ENCODE measurements at regions not wholly inside any gene's neighbourhood (a gene's known extent, or its start where the extent isn't known, plus 50 kb on each side); places are given as distances from the start of the nearest gene placed in this dataset.

DNA sequence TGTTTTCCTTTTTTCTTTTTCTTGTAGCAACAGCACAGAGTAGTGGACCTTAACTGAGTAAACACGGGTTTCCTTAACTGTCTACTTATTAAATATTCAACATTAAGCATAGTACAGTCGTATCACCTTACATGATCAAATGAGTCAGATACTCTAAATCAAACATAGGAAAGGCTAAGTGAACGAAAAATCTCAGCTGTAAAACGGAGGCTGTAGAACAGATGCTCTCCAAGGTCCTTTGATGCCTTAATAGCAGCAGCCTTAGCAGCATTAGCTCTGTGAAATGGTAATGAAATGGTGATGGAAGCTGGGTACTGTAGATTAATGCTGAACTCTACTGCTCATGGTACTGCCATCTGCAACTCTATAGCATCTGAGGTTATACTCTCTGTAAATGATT lies 1433.3 kb upstream of the C9orf72 start:
- Histone ChIP-seq H3K4me1 (ENCODE audit: control extremely low read depth in 1 of 4, control insufficient read depth in 4 of 4, insufficient read depth in 4 of 4, low read length in 3 of 4) (no peaks in the 10 kb centered on the region), H3K4me3 (ENCODE audit: control insufficient read depth in 1 of 7, extremely low read depth in 1 of 7, insufficient read depth in 4 of 7, low read depth in 2 of 7, low read length in 6 of 7) (no peak overlapping the region), H3K9me3 (ENCODE audit: control extremely low read depth in 1 of 5, control insufficient read depth in 4 of 5, insufficient read depth in 2 of 5, low read depth in 1 of 5, low read length in 4 of 5) (no peaks in the 10 kb centered on the region), H3K27ac (ENCODE audit: insufficient read depth in 1 of 2, low read depth in 1 of 2, low read length in 2 of 2, poor library complexity in 1 of 2, severe bottlenecking in 2 of 2) (no peak overlapping the region), H3K36me3 (ENCODE audit: control insufficient read depth in 4 of 4, insufficient read depth in 4 of 4, low read length in 3 of 4) (no peaks in the 10 kb centered on the region), H3K27me3 (replicated peaks in 2 of 5; ENCODE audit: control insufficient read depth in 4 of 5, insufficient read depth in 5 of 5, low read length in 4 of 5) (no peaks in the 10 kb centered on the region)
- CTCF ChIA-PET, result no interaction called here
- no peak for DNase-seq
- POLR2A ChIA-PET, result no interaction called here
- 93% methylated on average over 3 of the region's 4 CpGs for WGBS (ENCODE audit: insufficient coverage)

DNA sequence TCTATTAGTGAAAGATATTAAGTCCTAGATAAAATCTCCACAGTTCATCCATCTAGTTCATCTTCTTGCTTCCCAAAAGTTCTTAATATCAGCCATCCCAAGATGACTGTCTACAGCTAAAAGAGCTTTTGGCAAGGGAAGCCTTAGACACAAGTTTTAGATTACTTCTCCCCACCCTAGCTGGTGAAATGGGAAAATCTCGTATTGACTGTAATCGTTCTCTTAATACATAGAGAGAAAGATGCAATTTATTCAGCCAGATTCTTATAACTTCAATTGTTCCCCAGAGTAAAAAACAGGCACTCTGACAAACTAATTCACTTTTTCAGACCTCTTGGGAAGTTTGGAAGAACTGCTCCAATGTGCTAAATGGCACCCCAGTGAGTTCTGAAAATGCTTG lies 1439.6 kb upstream of the C9orf72 start:
- POLR2A ChIA-PET, result no interaction called here
- Histone ChIP-seq H3K9me3 (ENCODE audit: control extremely low read depth in 1 of 5, control insufficient read depth in 4 of 5, insufficient read depth in 2 of 5, low read depth in 1 of 5, low read length in 4 of 5) (no peaks in the 10 kb centered on the region), H3K27ac (ENCODE audit: insufficient read depth in 1 of 2, low read depth in 1 of 2, low read length in 2 of 2, poor library complexity in 1 of 2, severe bottlenecking in 2 of 2) (no peak overlapping the region), H3K27me3 (replicated peaks in 2 of 5; ENCODE audit: control insufficient read depth in 4 of 5, insufficient read depth in 5 of 5, low read length in 4 of 5) (no peaks in the 10 kb centered on the region), H3K4me3 (ENCODE audit: control insufficient read depth in 1 of 7, extremely low read depth in 1 of 7, insufficient read depth in 4 of 7, low read depth in 2 of 7, low read length in 6 of 7) (no peak overlapping the region), H3K4me1 (ENCODE audit: control extremely low read depth in 1 of 4, control insufficient read depth in 4 of 4, insufficient read depth in 4 of 4, low read length in 3 of 4) (no peaks in the 10 kb centered on the region), H3K36me3 (ENCODE audit: control insufficient read depth in 4 of 4, insufficient read depth in 4 of 4, low read length in 3 of 4) (no peaks in the 10 kb centered on the region)
- CTCF ChIA-PET, result no interaction called here
- DNase-seq, result no peak
- WGBS (ENCODE audit: insufficient coverage), result no CpG with 5 or more reads among the region's 2 CpGs

DNA sequence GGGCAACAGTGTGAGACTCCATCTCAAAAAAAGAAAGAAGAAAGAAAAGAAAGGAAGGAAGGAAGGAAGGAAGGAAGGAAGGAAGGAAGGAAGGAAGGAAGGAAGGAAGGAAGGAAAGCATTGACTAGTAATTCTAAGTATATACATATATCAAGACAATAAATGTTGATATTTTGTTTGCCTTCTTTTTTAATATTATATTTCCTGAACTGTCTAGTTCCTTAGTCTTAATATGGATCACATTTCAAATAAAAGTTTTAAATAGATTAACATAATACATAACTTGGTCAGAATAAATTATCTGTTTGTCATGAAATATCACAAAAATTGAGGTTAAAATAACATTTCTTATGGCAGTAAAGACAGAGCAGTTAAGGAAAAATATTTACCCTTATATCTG lies 1448.4 kb upstream of the C9orf72 start:
- H3K27me3 ChIP-seq (replicated peaks in 2 of 5; ENCODE audit: control insufficient read depth in 4 of 5, insufficient read depth in 5 of 5, low read length in 4 of 5), result no peaks in the 10 kb centered on the region
- H3K4me3 ChIP-seq (ENCODE audit: control insufficient read depth in 1 of 7, extremely low read depth in 1 of 7, insufficient read depth in 4 of 7, low read depth in 2 of 7, low read length in 6 of 7), result no peak overlapping the region
- H3K4me1 ChIP-seq (ENCODE audit: control extremely low read depth in 1 of 4, control insufficient read depth in 4 of 4, insufficient read depth in 4 of 4, low read length in 3 of 4), result no peaks in the 10 kb centered on the region
- ChIA-PET POLR2A (no interaction called here), CTCF (no interaction called here)
- DNase-seq, result no peak
- H3K27ac ChIP-seq (ENCODE audit: insufficient read depth in 1 of 2, low read depth in 1 of 2, low read length in 2 of 2, poor library complexity in 1 of 2, severe bottlenecking in 2 of 2), result no peak overlapping the region
- no peaks in the 10 kb centered on the region for H3K9me3 ChIP-seq (ENCODE audit: control extremely low read depth in 1 of 5, control insufficient read depth in 4 of 5, insufficient read depth in 2 of 5, low read depth in 1 of 5, low read length in 4 of 5)
- H3K36me3 ChIP-seq (ENCODE audit: control insufficient read depth in 4 of 4, insufficient read depth in 4 of 4, low read length in 3 of 4), result no peaks in the 10 kb centered on the region

DNA sequence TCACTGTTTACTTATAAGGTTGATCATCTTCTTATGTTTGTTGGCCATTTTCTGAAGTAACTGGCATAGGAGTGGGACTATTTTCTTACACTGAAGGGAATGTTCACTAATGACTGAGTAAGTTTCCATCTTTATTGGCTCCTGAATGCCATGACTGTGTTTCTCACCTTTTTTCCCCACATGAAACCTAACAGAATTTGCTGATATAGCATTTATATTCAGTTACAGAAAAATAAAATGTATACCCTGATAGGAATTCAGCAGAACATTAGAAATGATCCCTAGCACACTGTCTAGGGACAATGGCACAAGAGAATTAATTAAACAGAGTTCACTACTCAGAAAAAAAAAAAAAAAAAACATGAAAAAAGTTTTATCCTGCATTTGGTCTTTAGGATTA lies 1465.1 kb upstream of the C9orf72 start:
- Histone ChIP-seq H3K36me3 (ENCODE audit: control insufficient read depth in 4 of 4, insufficient read depth in 4 of 4, low read length in 3 of 4) (no peaks in the 10 kb centered on the region), H3K9me3 (ENCODE audit: control extremely low read depth in 1 of 5, control insufficient read depth in 4 of 5, insufficient read depth in 2 of 5, low read depth in 1 of 5, low read length in 4 of 5) (no peaks in the 10 kb centered on the region), H3K4me1 (ENCODE audit: control extremely low read depth in 1 of 4, control insufficient read depth in 4 of 4, insufficient read depth in 4 of 4, low read length in 3 of 4) (no peaks in the 10 kb centered on the region), H3K4me3 (ENCODE audit: control insufficient read depth in 1 of 7, extremely low read depth in 1 of 7, insufficient read depth in 4 of 7, low read depth in 2 of 7, low read length in 6 of 7) (no peak overlapping the region), H3K27ac (ENCODE audit: insufficient read depth in 1 of 2, low read depth in 1 of 2, low read length in 2 of 2, poor library complexity in 1 of 2, severe bottlenecking in 2 of 2) (no peak overlapping the region), H3K27me3 (replicated peaks in 2 of 5; ENCODE audit: control insufficient read depth in 4 of 5, insufficient read depth in 5 of 5, low read length in 4 of 5) (no peaks in the 10 kb centered on the region)
- POLR2A ChIA-PET, result no interaction called here
- CTCF ChIA-PET, result no interaction called here
- DNase-seq, result no peak

DNA sequence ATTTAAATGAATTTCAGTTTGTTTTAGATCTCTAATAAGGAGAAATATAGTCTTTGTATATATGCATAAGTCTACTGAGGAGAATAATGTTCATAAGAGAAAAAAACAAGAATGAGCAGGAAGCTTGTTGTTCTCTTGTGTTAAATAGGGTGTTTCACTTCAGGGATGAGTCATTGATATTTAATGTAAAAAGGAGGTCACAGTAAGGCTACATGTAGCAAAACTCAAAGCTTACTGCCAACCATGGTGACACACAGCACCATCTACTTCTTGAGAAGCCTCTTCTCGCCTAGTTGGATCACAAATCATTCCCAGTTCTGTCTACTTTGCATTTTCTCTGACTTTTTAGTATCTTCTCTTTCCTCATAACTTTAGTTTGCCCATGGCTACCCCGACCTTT lies 1466.0 kb upstream of the C9orf72 start:
- H3K4me3 ChIP-seq (ENCODE audit: control insufficient read depth in 1 of 7, extremely low read depth in 1 of 7, insufficient read depth in 4 of 7, low read depth in 2 of 7, low read length in 6 of 7), result no peak overlapping the region
- no peaks in the 10 kb centered on the region for H3K4me1 ChIP-seq (ENCODE audit: control extremely low read depth in 1 of 4, control insufficient read depth in 4 of 4, insufficient read depth in 4 of 4, low read length in 3 of 4)
- DNase-seq, result no peak
- ChIA-PET POLR2A (no interaction called here), CTCF (no interaction called here)
- no peak overlapping the region for H3K27ac ChIP-seq (ENCODE audit: insufficient read depth in 1 of 2, low read depth in 1 of 2, low read length in 2 of 2, poor library complexity in 1 of 2, severe bottlenecking in 2 of 2)
- no peaks in the 10 kb centered on the region for H3K36me3 ChIP-seq (ENCODE audit: control insufficient read depth in 4 of 4, insufficient read depth in 4 of 4, low read length in 3 of 4)
- WGBS (ENCODE audit: insufficient coverage), result 79% methylated on average over 2 of the region's 2 CpGs
- no peaks in the 10 kb centered on the region for H3K9me3 ChIP-seq (ENCODE audit: control extremely low read depth in 1 of 5, control insufficient read depth in 4 of 5, insufficient read depth in 2 of 5, low read depth in 1 of 5, low read length in 4 of 5)
- no peaks in the 10 kb centered on the region for H3K27me3 ChIP-seq (replicated peaks in 2 of 5; ENCODE audit: control insufficient read depth in 4 of 5, insufficient read depth in 5 of 5, low read length in 4 of 5)

DNA sequence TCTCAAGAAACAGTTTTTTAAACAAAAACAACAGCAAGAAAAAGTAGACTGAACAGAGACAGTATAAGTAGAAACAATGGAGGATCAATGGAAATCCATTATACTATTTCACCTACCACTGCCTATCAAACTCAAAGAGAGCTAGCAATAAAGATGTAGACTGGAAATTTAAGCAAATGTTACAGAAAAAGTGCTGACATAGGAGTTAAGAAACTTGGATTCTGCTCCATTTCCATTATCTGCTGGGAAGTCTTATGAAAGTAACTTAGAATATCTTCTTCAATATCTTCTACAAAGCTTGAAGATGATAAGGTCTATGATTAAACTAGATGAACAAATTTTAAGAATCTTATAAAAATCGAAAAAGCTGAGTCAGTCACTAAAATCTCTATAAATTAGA lies 1469.8 kb upstream of the C9orf72 start:
- H3K27me3 ChIP-seq (replicated peaks in 2 of 5; ENCODE audit: control insufficient read depth in 4 of 5, insufficient read depth in 5 of 5, low read length in 4 of 5), result no peaks in the 10 kb centered on the region
- no peak for DNase-seq
- POLR2A ChIA-PET, result no interaction called here
- CTCF ChIA-PET, result no interaction called here
- H3K9me3 ChIP-seq (ENCODE audit: control extremely low read depth in 1 of 5, control insufficient read depth in 4 of 5, insufficient read depth in 2 of 5, low read depth in 1 of 5, low read length in 4 of 5), result no peaks in the 10 kb centered on the region
- WGBS (ENCODE audit: insufficient coverage), result no CpG with 5 or more reads among the region's 1 CpG
- H3K27ac ChIP-seq (ENCODE audit: insufficient read depth in 1 of 2, low read depth in 1 of 2, low read length in 2 of 2, poor library complexity in 1 of 2, severe bottlenecking in 2 of 2), result no peak overlapping the region
- H3K36me3 ChIP-seq (ENCODE audit: control insufficient read depth in 4 of 4, insufficient read depth in 4 of 4, low read length in 3 of 4), result no peaks in the 10 kb centered on the region
- no peak overlapping the region for H3K4me3 ChIP-seq (ENCODE audit: control insufficient read depth in 1 of 7, extremely low read depth in 1 of 7, insufficient read depth in 4 of 7, low read depth in 2 of 7, low read length in 6 of 7)
- H3K4me1 ChIP-seq (ENCODE audit: control extremely low read depth in 1 of 4, control insufficient read depth in 4 of 4, insufficient read depth in 4 of 4, low read length in 3 of 4), result no peaks in the 10 kb centered on the region

DNA sequence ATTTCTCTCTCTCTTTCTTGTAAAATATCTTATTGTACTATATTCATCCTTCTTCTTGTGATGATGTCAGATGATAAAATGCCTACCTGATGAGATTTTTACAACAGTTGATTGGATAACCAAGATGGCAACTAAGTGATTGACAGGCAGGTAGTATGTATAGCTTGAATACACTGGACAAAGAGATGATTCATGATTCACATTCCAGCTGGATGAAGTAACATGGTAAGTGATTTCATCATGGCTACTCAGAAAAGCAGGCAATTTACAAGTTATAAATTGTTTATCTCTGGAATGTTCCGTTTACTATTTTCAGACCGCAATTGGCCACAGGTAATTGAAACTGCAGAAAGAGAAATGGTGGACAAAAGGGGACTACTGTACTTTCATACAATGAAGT lies 1471.7 kb upstream of the C9orf72 start:
- Histone ChIP-seq H3K9me3 (ENCODE audit: control extremely low read depth in 1 of 5, control insufficient read depth in 4 of 5, insufficient read depth in 2 of 5, low read depth in 1 of 5, low read length in 4 of 5) (no peaks in the 10 kb centered on the region), H3K27ac (ENCODE audit: insufficient read depth in 1 of 2, low read depth in 1 of 2, low read length in 2 of 2, poor library complexity in 1 of 2, severe bottlenecking in 2 of 2) (no peak overlapping the region), H3K4me3 (ENCODE audit: control insufficient read depth in 1 of 7, extremely low read depth in 1 of 7, insufficient read depth in 4 of 7, low read depth in 2 of 7, low read length in 6 of 7) (no peak overlapping the region), H3K36me3 (ENCODE audit: control insufficient read depth in 4 of 4, insufficient read depth in 4 of 4, low read length in 3 of 4) (no peaks in the 10 kb centered on the region), H3K4me1 (ENCODE audit: control extremely low read depth in 1 of 4, control insufficient read depth in 4 of 4, insufficient read depth in 4 of 4, low read length in 3 of 4) (no peaks in the 10 kb centered on the region), H3K27me3 (replicated peaks in 2 of 5; ENCODE audit: control insufficient read depth in 4 of 5, insufficient read depth in 5 of 5, low read length in 4 of 5) (no peaks in the 10 kb centered on the region)
- WGBS (ENCODE audit: insufficient coverage), result no CpG with 5 or more reads among the region's 2 CpGs
- CTCF ChIA-PET, result no interaction called here
- no peak for DNase-seq
- POLR2A ChIA-PET, result no interaction called here

DNA sequence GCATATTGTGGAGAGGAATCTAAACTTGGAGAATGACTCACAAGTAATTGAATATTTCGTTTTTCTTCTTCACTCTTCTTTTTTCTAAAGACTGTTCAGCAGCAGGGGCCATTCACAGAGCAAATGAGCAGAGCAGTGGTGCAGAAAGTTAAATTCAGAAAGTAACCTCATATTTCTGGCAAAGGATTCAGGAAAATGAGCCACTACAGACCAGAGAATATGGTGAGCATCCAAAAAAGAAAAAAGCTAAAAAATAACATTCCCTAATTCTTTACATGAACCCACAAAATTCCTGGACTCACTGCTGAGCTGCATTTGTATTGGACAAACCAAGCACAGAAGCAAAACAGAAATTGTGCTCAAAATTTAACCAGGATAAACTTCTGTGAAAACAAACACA lies 1486.8 kb upstream of the C9orf72 start:
- no CpG with 5 or more reads among the region's 1 CpG for WGBS (ENCODE audit: insufficient coverage)
- POLR2A ChIA-PET, result no interaction called here
- no peaks in the 10 kb centered on the region for H3K27me3 ChIP-seq (replicated peaks in 2 of 5; ENCODE audit: control insufficient read depth in 4 of 5, insufficient read depth in 5 of 5, low read length in 4 of 5)
- no peaks in the 10 kb centered on the region for H3K9me3 ChIP-seq (ENCODE audit: control extremely low read depth in 1 of 5, control insufficient read depth in 4 of 5, insufficient read depth in 2 of 5, low read depth in 1 of 5, low read length in 4 of 5)
- H3K4me3 ChIP-seq (ENCODE audit: control insufficient read depth in 1 of 7, extremely low read depth in 1 of 7, insufficient read depth in 4 of 7, low read depth in 2 of 7, low read length in 6 of 7), result no peak overlapping the region
- CTCF ChIA-PET, result no interaction called here
- no peaks in the 10 kb centered on the region for H3K36me3 ChIP-seq (ENCODE audit: control insufficient read depth in 4 of 4, insufficient read depth in 4 of 4, low read length in 3 of 4)
- DNase-seq, result no peak
- H3K4me1 ChIP-seq (ENCODE audit: control extremely low read depth in 1 of 4, control insufficient read depth in 4 of 4, insufficient read depth in 4 of 4, low read length in 3 of 4), result no peaks in the 10 kb centered on the region
- no peak overlapping the region for H3K27ac ChIP-seq (ENCODE audit: insufficient read depth in 1 of 2, low read depth in 1 of 2, low read length in 2 of 2, poor library complexity in 1 of 2, severe bottlenecking in 2 of 2)
